ENCODE measurements at regions not wholly inside any gene's neighbourhood (a gene's known extent, or its start where the extent isn't known, plus 50 kb on each side); places are given as distances from the start of the nearest gene placed in this dataset.

DNA sequence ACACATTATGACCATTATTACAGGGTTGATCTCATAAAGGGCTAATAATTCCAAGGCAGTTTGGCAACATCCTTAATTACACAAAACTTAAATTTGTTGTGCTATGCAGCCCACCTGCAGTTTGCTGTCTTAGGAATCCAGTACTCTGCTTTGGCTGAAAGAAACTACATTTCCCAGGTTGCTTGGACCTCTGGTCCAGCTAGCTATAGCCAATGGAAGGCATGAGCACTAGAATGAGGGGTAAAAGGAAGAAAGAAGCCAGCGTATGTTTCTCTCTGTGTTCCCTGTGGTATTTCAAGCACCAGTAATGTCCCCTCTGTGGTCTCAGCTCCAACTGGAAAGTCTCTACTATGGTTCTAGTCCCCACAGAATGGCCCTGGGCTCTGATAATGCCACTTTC lies 84.3 kb upstream of the TSC22D2 start:
- Histone ChIP-seq H3K27me3 (replicated peaks in 1 of 4; ENCODE audit: control insufficient read depth in 3 of 4, extremely low read depth in 1 of 4, insufficient read depth in 3 of 4, low read length in 3 of 4) (no peaks in the 10 kb centered on the region), H3K23ac (ENCODE audit: insufficient read length) (no peak overlapping the region), H2AFZ (ENCODE audit: low read length) (peak overlapping the region; percentile 90), H3K36me3 (ENCODE audit: control insufficient read depth in 2 of 4, insufficient read depth in 4 of 4, low read length in 3 of 4) (no peaks in the 10 kb centered on the region), H4K8ac (ENCODE audit: extremely low read depth, insufficient read depth, low read length) (no peak overlapping the region), H2AK5ac (ENCODE audit: low read depth, low read length) (no peak overlapping the region), H3K9ac (replicated peaks in 1 of 4; ENCODE audit: extremely low read depth in 1 of 4, low read depth in 3 of 4, low read length in 3 of 4) (no peak overlapping the region), H3K4me2 (ENCODE audit: insufficient read depth in 1 of 2, low read depth in 2 of 2, low read length in 2 of 2) (no peak overlapping the region), H3K4me3 (ENCODE audit: extremely low read depth in 1 of 4, insufficient read depth in 2 of 4, low read depth in 3 of 4, low read length in 4 of 4) (no peak overlapping the region), H3K27ac (ENCODE audit: low read depth, low read length) (no peak overlapping the region), H3K4me1 (replicated peaks in 1 of 4; ENCODE audit: control insufficient read depth in 3 of 4, insufficient read depth in 4 of 4, low read length in 3 of 4) (no peaks in the 10 kb centered on the region), H3K18ac (ENCODE audit: extremely low read depth, low read length) (no peak overlapping the region), H3K23me2 (ENCODE audit: low read depth, low read length) (no peaks in the 10 kb centered on the region), H4K20me1 (replicated peaks in 1 of 2; ENCODE audit: control insufficient read depth in 1 of 2, insufficient read depth in 2 of 2, low read length in 2 of 2) (no peaks in the 10 kb centered on the region), H3K79me1 (ENCODE audit: low read depth, low read length) (no peaks in the 10 kb centered on the region), H3K79me2 (ENCODE audit: control insufficient read depth in 1 of 2, insufficient read depth in 2 of 2, low read length in 2 of 2) (no peaks in the 10 kb centered on the region), H3K9me3 (ENCODE audit: insufficient read depth in 2 of 2, low read depth in 1 of 2, low read length in 1 of 2) (no peaks in the 10 kb centered on the region), H3K4ac (replicated peaks; ENCODE audit: insufficient read length, low read depth, low read length) (no peak overlapping the region), H2BK120ac (replicated peaks; ENCODE audit: low read depth, low read length) (no peak overlapping the region), H3K56ac (replicated peaks; ENCODE audit: insufficient read length, low read depth, low read length) (no peak overlapping the region), H4K5ac (ENCODE audit: insufficient read length, low read depth, low read length) (no peak overlapping the region), H2BK20ac (ENCODE audit: low read length) (no peak overlapping the region), H3K14ac (ENCODE audit: insufficient read length) (no peak overlapping the region), H2BK5ac (ENCODE audit: low read depth, low read length) (no peak overlapping the region), H2BK12ac (ENCODE audit: low read depth, low read length) (no peak overlapping the region), H4K91ac (replicated peaks; ENCODE audit: insufficient read length, low read length) (no peak overlapping the region), H2BK15ac (ENCODE audit: low read length) (no peak overlapping the region)
- no peak for DNase-seq (ENCODE audit: low read depth in 1 of 2, low spot score in 2 of 2)
- TF ChIP-seq SIX5 (IDR thresholded peaks at IDR 0.05; ENCODE audit: low read depth, low read length) = peak; percentile 19; the same call in 1 of the 2 replicates
- TF ChIP-seq, protein P1, sequence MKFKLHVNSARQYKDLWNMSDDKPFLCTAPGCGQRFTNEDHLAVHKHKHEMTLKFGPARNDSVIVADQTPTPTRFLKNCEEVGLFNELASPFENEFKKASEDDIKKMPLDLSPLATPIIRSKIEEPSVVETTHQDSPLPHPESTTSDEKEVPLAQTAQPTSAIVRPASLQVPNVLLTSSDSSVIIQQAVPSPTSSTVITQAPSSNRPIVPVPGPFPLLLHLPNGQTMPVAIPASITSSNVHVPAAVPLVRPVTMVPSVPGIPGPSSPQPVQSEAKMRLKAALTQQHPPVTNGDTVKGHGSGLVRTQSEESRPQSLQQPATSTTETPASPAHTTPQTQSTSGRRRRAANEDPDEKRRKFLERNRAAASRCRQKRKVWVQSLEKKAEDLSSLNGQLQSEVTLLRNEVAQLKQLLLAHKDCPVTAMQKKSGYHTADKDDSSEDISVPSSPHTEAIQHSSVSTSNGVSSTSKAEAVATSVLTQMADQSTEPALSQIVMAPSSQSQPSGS (IDR thresholded peaks at IDR 0.05; ENCODE audit: low read length) = no peak
- ChIA-PET POLR2A (ENCODE audit: partially characterized antibody) (no interaction called here), CTCF (ENCODE audit: partially characterized antibody) (interaction anchor here (1.2 to 2.5 kb wide), 4 partner anchors 9 to 86 kb away, joined by 3 to 8 read pairs (median 4); no protein-coding TSS in a partner anchor)
- WGBS, 2 experiments (ENCODE audit: extremely low coverage in 1 of 2, insufficient coverage in 1 of 2, insufficient read length in 1 of 2, insufficient replicate concordance in 2 of 2, low coverage in 1 of 2, low lambda C conversion rate in 2 of 2, missing lambda C conversion rate in 1 of 2) = 70% methylated on average over 1 of the region's 1 CpG; no CpG with 5 or more reads in 1 of the 2 experiments
- FAIRE-seq = no peak
